GM19324 (cell line): ENCODE measurements at regions not wholly inside any gene's neighbourhood (a gene's known extent, or its start where the extent isn't known, plus 50 kb on each side); places are given as distances from the start of the nearest gene placed in this dataset.
"Not testable (repeated sequence)": the region's sequence is repeated elsewhere in the genome, so short reads cannot be mapped to it uniquely, and the experiment has no call there.

Source experiments
- ATAC-seq: cut with Tn5 transposase; IDR thresholded peaks from one replicate; pipeline ENCODE4 v1.9.1; 2021; ENCODE audit warnings: mild to moderate bottlenecking, moderate library complexity; ENCODE audit not compliant: unreplicated experiment, low FRiP score

- no peak for ATAC-seq
Observed at GRCh38 chr6:147666255-147666654, 157.8 kb downstream of the SAMD5 start.

- no peak for ATAC-seq
Observed at GRCh38 chr6:147667082-147667481, 158.6 kb downstream of the SAMD5 start.

GRCh38 chr6:147674099-147674498 lies 165.6 kb downstream of the SAMD5 start:
- ATAC-seq: no peak

- no peak for ATAC-seq
Observed at GRCh38 chr6:147674794-147675193, 166.3 kb downstream of the SAMD5 start.

GRCh38 chr6:147675281-147675680 lies 166.8 kb downstream of the SAMD5 start:
- no peak for ATAC-seq

GRCh38 chr6:147676495-147677199 lies 168.2 kb downstream of the SAMD5 start:
- no peak for ATAC-seq

- no peak for ATAC-seq
Observed at GRCh38 chr6:147677647-147678046, 169.2 kb downstream of the SAMD5 start.

- no peak for ATAC-seq
Observed at GRCh38 chr6:147678253-147678652, 169.8 kb downstream of the SAMD5 start.

- ATAC-seq: no peak
Observed at GRCh38 chr6:147684906-147685305, 176.4 kb downstream of the SAMD5 start.

- ATAC-seq: no peak
Observed at GRCh38 chr6:147689398-147689797, 180.9 kb downstream of the SAMD5 start.

GRCh38 chr6:147691446-147691845 lies 183.0 kb downstream of the SAMD5 start:
- no peak for ATAC-seq

- ATAC-seq: no peak
Observed at GRCh38 chr6:147693181-147693580, 184.7 kb downstream of the SAMD5 start.

- not testable (repeated sequence) for ATAC-seq
Observed at GRCh38 chr6:147694556-147694955, 186.1 kb downstream of the SAMD5 start.

GRCh38 chr6:147695819-147696218 lies 187.3 kb downstream of the SAMD5 start:
- no peak for ATAC-seq

- ATAC-seq: no peak
Observed at GRCh38 chr6:147699140-147699539, 190.7 kb downstream of the SAMD5 start.

GRCh38 chr6:147699637-147700036 lies 191.1 kb downstream of the SAMD5 start:
- no peak for ATAC-seq

- no peak for ATAC-seq
Observed at GRCh38 chr6:147700436-147701209, 192.1 kb downstream of the SAMD5 start.

- ATAC-seq: no peak
Observed at GRCh38 chr6:147704691-147705090, 196.2 kb downstream of the SAMD5 start.

- ATAC-seq: no peak
Observed at GRCh38 chr6:147707524-147707923, 199.0 kb downstream of the SAMD5 start.

- no peak for ATAC-seq
Observed at GRCh38 chr6:147708170-147708569, 199.7 kb downstream of the SAMD5 start.

- no peak for ATAC-seq
Observed at GRCh38 chr6:147709396-147710272, 201.1 kb downstream of the SAMD5 start.
